ENCODE measurements at regions not wholly inside any gene's neighbourhood (a gene's known extent, or its start where the extent isn't known, plus 50 kb on each side); places are given as distances from the start of the nearest gene placed in this dataset.

DNA sequence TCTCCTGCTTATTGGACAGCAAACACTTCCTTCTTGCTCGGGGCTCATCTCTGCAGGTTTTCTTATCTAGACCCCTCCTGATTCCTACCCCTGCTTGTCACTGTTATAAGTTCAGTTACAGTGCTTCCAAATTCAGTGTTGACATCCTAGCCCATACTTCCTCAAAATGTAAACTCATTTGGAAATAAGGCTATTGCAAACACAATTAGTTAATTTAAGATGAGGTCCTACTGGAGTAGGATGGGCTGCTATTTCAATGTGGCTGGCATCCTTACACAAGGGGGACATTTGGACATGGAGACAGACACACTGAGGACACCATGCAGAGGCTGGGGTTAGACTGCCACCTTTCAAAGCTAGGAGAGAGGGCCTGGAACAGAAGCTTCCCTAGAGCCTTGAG lies 85.2 kb upstream of the NPVF start:
- TF ChIP-seq POLR2AphosphoS5 (IDR thresholded peaks at IDR 0.05; ENCODE audit: low read depth, low read length) (no peak), POLR2A (IDR thresholded peaks at IDR 0.05; ENCODE audit: low read depth, low read length) (no peak), SPI1 (IDR thresholded peaks at IDR 0.05; ENCODE audit: low read depth, low read length) (no peak), TAF1 (IDR thresholded peaks at IDR 0.05; ENCODE audit: low read depth, low read length) (no peak), PAX5 (IDR thresholded peaks at IDR 0.05; ENCODE audit: insufficient read depth, low read length, severe bottlenecking) (no peak), POU2F2 (IDR thresholded peaks at IDR 0.05; ENCODE audit: low read depth, low read length) (no peak)
